Islet precursor cell (in vitro differentiated cells): ENCODE measurements at regions not wholly inside any gene's neighbourhood (a gene's known extent, or its start where the extent isn't known, plus 50 kb on each side); places are given as distances from the start of the nearest gene placed in this dataset.

Source experiments
- DNase-seq: peaks from one replicate; pipeline ENCODE4 v3.0.0-alpha.2; 2018

GRCh38 chr17:77399319-77399957, 258.7 kb downstream of the SEC14L1 start:
- DNase-seq, result no peak

GRCh38 chr17:77400445-77400870, 259.7 kb downstream of the SEC14L1 start:
- peak; percentile 87 for DNase-seq

- DNase-seq, result no peak
These were observed 261.5 kb downstream of the SEC14L1 start for GRCh38 chr17:77402159-77402731.

- DNase-seq, result no peak
These were observed 263.1 kb downstream of the SEC14L1 start for GRCh38 chr17:77403854-77404253.

- DNase-seq, result no peak
These were observed 264.2 kb downstream of the SEC14L1 start for GRCh38 chr17:77404812-77405581.

GRCh38 chr17:77405867-77406732, 265.3 kb downstream of the SEC14L1 start:
- no peak for DNase-seq

GRCh38 chr17:77407321-77408277, 266.8 kb downstream of the SEC14L1 start:
- DNase-seq, result no peak

- DNase-seq, result no peak
These were observed 267.5 kb downstream of the SEC14L1 start for GRCh38 chr17:77408284-77408683.

GRCh38 chr17:77409282-77410161, 268.8 kb downstream of the SEC14L1 start:
- DNase-seq, result peak; percentile 94

GRCh38 chr17:77410470-77410869, 269.7 kb downstream of the SEC14L1 start:
- DNase-seq, result no peak

- no peak for DNase-seq
These were observed 274.1 kb downstream of the SEC14L1 start for GRCh38 chr17:77414811-77415400.

GRCh38 chr17:77416105-77416713, 275.4 kb downstream of the SEC14L1 start:
- no peak for DNase-seq

GRCh38 chr17:77417575-77417974, 276.8 kb downstream of the SEC14L1 start:
- DNase-seq, result no peak

- DNase-seq, result no peak
These were observed 277.8 kb downstream of the SEC14L1 start for GRCh38 chr17:77418609-77419008.

GRCh38 chr17:77419095-77419494, 278.3 kb downstream of the SEC14L1 start:
- DNase-seq, result no peak

- peak; percentile 95 for DNase-seq
These were observed 278.9 kb downstream of the SEC14L1 start for GRCh38 chr17:77419547-77420094.

- peak; percentile 79 for DNase-seq
These were observed 279.5 kb downstream of the SEC14L1 start for GRCh38 chr17:77420095-77420803.

- peak; percentile 90 for DNase-seq
These were observed 280.2 kb downstream of the SEC14L1 start for GRCh38 chr17:77420804-77421629.
